CD1c-positive myeloid dendritic cell (primary cell): ENCODE measurements at regions not wholly inside any gene's neighbourhood (a gene's known extent, or its start where the extent isn't known, plus 50 kb on each side); places are given as distances from the start of the nearest gene placed in this dataset.
A peak's percentile ranks its signal among the peaks of the same experiment; 100 is the strongest.
"Not testable (repeated sequence)": the region's sequence is repeated elsewhere in the genome, so short reads cannot be mapped to it uniquely, and the experiment has no call there.

ENCODE experiments used
- DNase-seq: peaks from one replicate; pipeline ENCODE4 v3.0.0-alpha.2; 2016; ENCODE audit errors: extremely low spot score

- DNase-seq, result no peak
These were observed 78.3 kb upstream of the ZNF280D start for GRCh38 chr15:56811586-56811985.

- DNase-seq, result no peak
These were observed 74.9 kb upstream of the ZNF280D start for GRCh38 chr15:56808160-56808559.

- no peak for DNase-seq
These were observed 72.8 kb upstream of the ZNF280D start for GRCh38 chr15:56806148-56806536.

- DNase-seq, result no peak
These were observed 72.3 kb upstream of the ZNF280D start for GRCh38 chr15:56805466-56806147.

GRCh38 chr15:56804938-56805337, 71.6 kb upstream of the ZNF280D start:
- DNase-seq, result no peak

GRCh38 chr15:56804279-56804678, 71.0 kb upstream of the ZNF280D start:
- no peak for DNase-seq

- DNase-seq, result no peak
These were observed 68.9 kb upstream of the ZNF280D start for GRCh38 chr15:56802161-56802560.

GRCh38 chr15:56798639-56799038, 65.3 kb upstream of the ZNF280D start:
- DNase-seq, result no peak

- DNase-seq, result no peak
These were observed 64.5 kb upstream of the ZNF280D start for GRCh38 chr15:56797720-56798275.

- no peak for DNase-seq
These were observed 62.2 kb upstream of the ZNF280D start for GRCh38 chr15:56795502-56795901.

GRCh38 chr15:56794553-56795329, 61.4 kb upstream of the ZNF280D start:
- DNase-seq, result no peak

- no peak for DNase-seq
These were observed 60.9 kb upstream of the ZNF280D start for GRCh38 chr15:56794165-56794552.

- DNase-seq, result no peak
These were observed 58.9 kb upstream of the ZNF280D start for GRCh38 chr15:56792211-56792610.

GRCh38 chr15:56791521-56791920, 58.2 kb upstream of the ZNF280D start:
- DNase-seq, result not testable (repeated sequence)

- no peak for DNase-seq
These were observed 55.0 kb upstream of the ZNF280D start for GRCh38 chr15:56788359-56788758.

GRCh38 chr15:56786966-56787365, 53.7 kb upstream of the ZNF280D start:
- DNase-seq, result no peak

- no peak for DNase-seq
These were observed 50.8 kb upstream of the ZNF280D start for GRCh38 chr15:56783857-56784661.

GRCh38 chr15:56783156-56783856, 50.0 kb upstream of the ZNF280D start:
- peak; percentile 15 for DNase-seq
